NT2/D1 (cell line): ENCODE measurements at regions not wholly inside any gene's neighbourhood (a gene's known extent, or its start where the extent isn't known, plus 50 kb on each side); places are given as distances from the start of the nearest gene placed in this dataset.

Source experiments
- SUZ12 ChIP-seq: IDR thresholded peaks from 2 replicates; pipeline ENCODE4 v1.6.1; 2011; ENCODE audit not compliant: insufficient read length, insufficient read depth; ENCODE audit errors: extremely low read depth
- YY1 ChIP-seq: IDR thresholded peaks from 2 replicates; pipeline ENCODE4 v1.6.1; 2011; ENCODE audit not compliant: insufficient read length, insufficient read depth
- ZNF274 ChIP-seq: IDR thresholded peaks from 2 replicates; pipeline ENCODE4 v1.6.1; 2011; ENCODE audit warnings: mild to moderate bottlenecking, low read depth, low read length

- no peak for TF ChIP-seq ZNF274
- TF ChIP-seq YY1: no peak
- TF ChIP-seq SUZ12: no peak
These were observed 157.8 kb upstream of the TSHZ2 start for GRCh38 chr20:52814371-52814770.
